Glutamatergic neuron (in vitro differentiated cells): ENCODE measurements at regions not wholly inside any gene's neighbourhood (a gene's known extent, or its start where the extent isn't known, plus 50 kb on each side); places are given as distances from the start of the nearest gene placed in this dataset.

Experiments
- DNase-seq: peaks from one replicate; pipeline ENCODE4 v3.0.0; 2022
- H3K27ac Mint-ChIP-seq: one replicate; pipeline ENCODE4 v1.8.0; 2020; ENCODE audit warnings: mild to moderate bottlenecking, mixed read lengths, inconsistent platforms; ENCODE audit not compliant: unreplicated experiment
- H3K27me3 Mint-ChIP-seq: one replicate; pipeline ENCODE4 v1.8.0; 2020; ENCODE audit warnings: mild to moderate bottlenecking, moderate library complexity, mixed read lengths, inconsistent platforms; ENCODE audit not compliant: unreplicated experiment
- H3K36me3 Mint-ChIP-seq: one replicate; pipeline ENCODE4 v1.8.0; 2020; ENCODE audit warnings: mild to moderate bottlenecking, mixed read lengths, inconsistent platforms; ENCODE audit not compliant: unreplicated experiment
- H3K4me1 Mint-ChIP-seq: one replicate; pipeline ENCODE4 v1.8.0; 2020; ENCODE audit warnings: mild to moderate bottlenecking, low read depth, mixed read lengths, inconsistent platforms; ENCODE audit not compliant: unreplicated experiment
- H3K4me3 Mint-ChIP-seq: one replicate; pipeline ENCODE4 v1.8.0; 2020; ENCODE audit warnings: mild to moderate bottlenecking, mixed read lengths, inconsistent platforms; ENCODE audit not compliant: unreplicated experiment
- H3K9me3 Mint-ChIP-seq: one replicate; pipeline ENCODE4 v1.8.0; 2020; ENCODE audit warnings: mild to moderate bottlenecking, moderate library complexity, mixed read lengths, inconsistent platforms; ENCODE audit not compliant: unreplicated experiment
- TF ChIP-seq, protein P1 (sequence below): fragments of 200-600 bp; sonication (generic); IDR thresholded peaks from one replicate; pipeline ENCODE4 v1.5.0; 2021; ENCODE audit not compliant: partially characterized antibody, unreplicated experiment

DNA sequence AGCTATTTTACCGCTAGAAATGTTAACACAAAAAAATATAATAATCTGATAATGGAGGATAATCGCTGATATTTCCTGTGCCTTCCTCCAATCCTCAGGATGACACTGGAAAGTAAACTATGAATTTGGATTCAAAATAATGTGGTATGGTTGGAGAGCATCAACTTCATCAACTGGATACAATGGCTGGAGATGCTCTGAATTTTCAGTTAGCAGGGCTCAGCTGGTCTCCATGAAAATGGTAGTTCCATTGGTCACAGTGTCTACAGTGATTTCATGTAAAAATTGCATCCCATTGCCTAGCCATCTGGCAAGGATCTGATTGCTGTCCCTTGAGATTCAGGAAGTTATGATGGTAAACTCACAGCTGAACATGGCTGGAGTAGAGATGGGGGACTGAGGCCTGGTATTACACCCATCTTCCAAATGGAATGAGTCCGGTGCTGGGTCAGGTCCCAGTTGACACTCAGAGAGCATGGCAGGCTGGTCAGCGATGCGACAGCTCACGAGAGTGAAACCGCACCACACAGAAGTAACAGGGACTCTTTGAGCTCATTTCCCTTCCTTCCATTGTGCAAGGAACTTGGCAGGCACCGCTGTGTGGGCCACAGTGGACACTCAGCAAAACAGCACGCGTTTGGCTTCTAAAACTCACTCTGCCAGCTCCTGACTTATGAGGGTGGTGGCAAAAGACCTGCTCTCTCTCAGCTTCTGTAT, 142.4 kb upstream of the TNFAIP3 start:
- Mint-ChIP-seq H3K36me3 (no peaks in the 10 kb centered on the region), H3K9me3 (no peaks in the 10 kb centered on the region), H3K4me1 (peaks cover 3% of the 10 kb centered on the region), H3K27ac (no peak overlapping the region), H3K4me3 (no peak overlapping the region), H3K27me3 (no peaks in the 10 kb centered on the region)
- TF ChIP-seq, protein P1, sequence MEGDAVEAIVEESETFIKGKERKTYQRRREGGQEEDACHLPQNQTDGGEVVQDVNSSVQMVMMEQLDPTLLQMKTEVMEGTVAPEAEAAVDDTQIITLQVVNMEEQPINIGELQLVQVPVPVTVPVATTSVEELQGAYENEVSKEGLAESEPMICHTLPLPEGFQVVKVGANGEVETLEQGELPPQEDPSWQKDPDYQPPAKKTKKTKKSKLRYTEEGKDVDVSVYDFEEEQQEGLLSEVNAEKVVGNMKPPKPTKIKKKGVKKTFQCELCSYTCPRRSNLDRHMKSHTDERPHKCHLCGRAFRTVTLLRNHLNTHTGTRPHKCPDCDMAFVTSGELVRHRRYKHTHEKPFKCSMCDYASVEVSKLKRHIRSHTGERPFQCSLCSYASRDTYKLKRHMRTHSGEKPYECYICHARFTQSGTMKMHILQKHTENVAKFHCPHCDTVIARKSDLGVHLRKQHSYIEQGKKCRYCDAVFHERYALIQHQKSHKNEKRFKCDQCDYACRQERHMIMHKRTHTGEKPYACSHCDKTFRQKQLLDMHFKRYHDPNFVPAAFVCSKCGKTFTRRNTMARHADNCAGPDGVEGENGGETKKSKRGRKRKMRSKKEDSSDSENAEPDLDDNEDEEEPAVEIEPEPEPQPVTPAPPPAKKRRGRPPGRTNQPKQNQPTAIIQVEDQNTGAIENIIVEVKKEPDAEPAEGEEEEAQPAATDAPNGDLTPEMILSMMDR: no peak
- no peak for DNase-seq

- Mint-ChIP-seq H3K27me3 (no peaks in the 10 kb centered on the region), H3K36me3 (no peaks in the 10 kb centered on the region)
Measured at GRCh38 chr6:137725949-137726348, 141.1 kb upstream of the TNFAIP3 start.

GRCh38 chr6:137726582-137726981, 140.5 kb upstream of the TNFAIP3 start:
- no peak for DNase-seq
- TF ChIP-seq, protein P1: no peak
- H3K9me3 Mint-ChIP-seq: no peaks in the 10 kb centered on the region
- no peak overlapping the region for H3K27ac Mint-ChIP-seq
- H3K36me3 Mint-ChIP-seq: no peaks in the 10 kb centered on the region
- H3K27me3 Mint-ChIP-seq: no peaks in the 10 kb centered on the region
- H3K4me1 Mint-ChIP-seq: peaks cover 3% of the 10 kb centered on the region
- no peak overlapping the region for H3K4me3 Mint-ChIP-seq

More at GRCh38 chr6:137725949-137726348, 141.1 kb upstream of the TNFAIP3 start:
- no peaks in the 10 kb centered on the region for H3K9me3 Mint-ChIP-seq
- H3K4me3 Mint-ChIP-seq: no peak overlapping the region
- TF ChIP-seq, protein P1: no peak
- DNase-seq: no peak
- H3K27ac Mint-ChIP-seq: no peak overlapping the region
- peaks cover 3% of the 10 kb centered on the region for H3K4me1 Mint-ChIP-seq

DNA sequence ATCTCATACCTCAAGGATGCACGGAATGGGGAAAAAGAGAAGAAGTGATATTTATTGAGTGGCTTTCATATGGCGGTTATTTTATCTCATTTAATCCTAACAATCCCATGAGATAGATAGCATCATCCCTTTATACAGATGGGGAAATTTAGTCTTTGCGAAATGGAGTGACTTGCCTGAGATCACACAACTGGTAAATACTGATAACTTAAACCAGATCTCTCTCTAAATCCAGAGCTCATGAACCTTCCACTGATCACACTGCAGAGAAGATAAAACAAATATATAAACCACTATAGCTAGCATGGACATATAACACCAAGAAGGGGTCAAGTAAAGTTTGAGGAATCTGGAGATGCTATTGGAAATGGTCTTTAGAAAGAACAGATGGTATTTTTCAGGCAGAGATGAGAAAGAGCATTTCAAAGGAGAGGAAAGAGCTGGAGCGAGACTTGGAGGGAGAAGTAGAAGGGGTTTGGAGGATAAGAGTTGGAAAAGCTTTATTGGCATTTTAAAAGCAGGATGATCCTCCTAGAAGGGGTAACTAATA, 139.8 kb upstream of the TNFAIP3 start:
- Mint-ChIP-seq H3K4me1 (peaks cover 3% of the 10 kb centered on the region), H3K27me3 (no peaks in the 10 kb centered on the region), H3K9me3 (no peaks in the 10 kb centered on the region), H3K27ac (no peak overlapping the region), H3K36me3 (no peaks in the 10 kb centered on the region), H3K4me3 (no peak overlapping the region)
- no peak for DNase-seq
- TF ChIP-seq, protein P1: no peak
